H1 (cell line): ENCODE measurements at regions not wholly inside any gene's neighbourhood (a gene's known extent, or its start where the extent isn't known, plus 50 kb on each side); places are given as distances from the start of the nearest gene placed in this dataset.

Experiments used
- CEBPB ChIP-seq: IDR thresholded peaks from 2 replicates; pipeline ENCODE4 v1.6.1; 2012; ENCODE audit warnings: low read depth, low read length
- CHD7 ChIP-seq: fragments of 300-600 bp; sonication (generic); IDR thresholded peaks from 2 replicates; pipeline ENCODE4 v1.7.1; 2012; ENCODE audit warnings: low read length, moderate library complexity, mild to moderate bottlenecking, inconsistent platforms; ENCODE audit not compliant: insufficient replicate concordance
- CTCF ChIP-seq, 3 experiments: IDR thresholded peaks; 1 replicate in 2 of 3; 2 replicates in 1 of 3; pipeline versions ENCODE4 v1.5.1 to v1.6.1; 2011; ENCODE audit warnings: low read length in 3 of 3, mild to moderate bottlenecking in 3 of 3, inconsistent platforms in 2 of 3, low read depth in 1 of 3, moderate library complexity in 1 of 3; ENCODE audit not compliant: insufficient read depth in 1 of 3; ENCODE audit errors: control extremely low read depth in 1 of 3
- POLR2A ChIP-seq, 2 experiments: IDR thresholded peaks; 1 replicate in 1 of 2; 2 replicates in 1 of 2; pipeline ENCODE4 v1.6.1; 2011; ENCODE audit warnings: low read depth in 2 of 2, low read length in 2 of 2, mild to moderate bottlenecking in 2 of 2; ENCODE audit errors: control extremely low read depth in 1 of 2
- POLR2AphosphoS5 ChIP-seq: IDR thresholded peaks from 2 replicates; pipeline ENCODE4 v1.6.1; 2011; ENCODE audit warnings: low read depth, low read length
- RFX5 ChIP-seq: IDR thresholded peaks from 2 replicates; pipeline ENCODE4 v1.6.1; 2011; ENCODE audit warnings: low read depth, low read length, improper control_type of control experiment, borderline replicate concordance
- RXRA ChIP-seq: IDR thresholded peaks from 2 replicates; pipeline ENCODE4 v1.6.1; 2011; ENCODE audit warnings: low read depth, mild to moderate bottlenecking, low read length, moderate library complexity; ENCODE audit not compliant: insufficient read depth
- USF2 ChIP-seq: IDR thresholded peaks from 2 replicates; pipeline ENCODE4 v1.6.1; 2011; ENCODE audit warnings: low read length, improper control_type of control experiment

- TF ChIP-seq CTCF (IDR thresholded peaks at IDR 0.05; ENCODE audit: control extremely low read depth in 1 of 3, insufficient read depth in 1 of 3, low read depth in 1 of 3, low read length in 3 of 3) (no peak), USF2 (no peak), RXRA (no peak), POLR2AphosphoS5 (no peak), RFX5 (no peak), POLR2A (IDR thresholded peaks at IDR 0.05; ENCODE audit: control extremely low read depth in 1 of 2, low read depth in 2 of 2, low read length in 2 of 2) (no peak), CEBPB (no peak), CHD7 (no peak)
Observed at GRCh38 chr2:42862669-42863185, 70.3 kb upstream of the HAAO start.
